IMR-90 (cell line): ENCODE measurements at regions not wholly inside any gene's neighbourhood (a gene's known extent, or its start where the extent isn't known, plus 50 kb on each side); places are given as distances from the start of the nearest gene placed in this dataset.

Experiments used
- BHLHE40 ChIP-seq: fragments of 150-350 bp; IDR thresholded peaks from 2 replicates; pipeline ENCODE4 v1.6.1; 2016; ENCODE audit warnings: mild to moderate bottlenecking, low read depth, low read length
- CEBPB ChIP-seq: IDR thresholded peaks from 2 replicates; pipeline ENCODE4 v1.6.1; 2012; ENCODE audit warnings: low read depth, low read length, improper control_type of control experiment
- CTCF ChIP-seq: conservative IDR thresholded peaks from 2 replicates; pipeline ENCODE4 v1.5.1; 2012; ENCODE audit warnings: mild to moderate bottlenecking, low read depth, low read length, improper control_type of control experiment
- MXI1 ChIP-seq: IDR thresholded peaks from 2 replicates; pipeline ENCODE4 v1.6.1; 2012; ENCODE audit warnings: low read depth, mild to moderate bottlenecking, low read length, moderate library complexity, borderline replicate concordance
- POLR2A ChIP-seq: IDR thresholded peaks from 2 replicates; pipeline ENCODE4 v1.6.1; 2012; ENCODE audit warnings: mild to moderate bottlenecking, low read depth, low read length
- RAD21 ChIP-seq: IDR thresholded peaks from 2 replicates; pipeline ENCODE4 v1.6.1; 2012; ENCODE audit warnings: low read length, improper control_type of control experiment
- RFX5 ChIP-seq: IDR thresholded peaks from 2 replicates; pipeline ENCODE4 v1.8.0; 2012; ENCODE audit warnings: low read depth, mild to moderate bottlenecking, low read length, moderate library complexity

DNA sequence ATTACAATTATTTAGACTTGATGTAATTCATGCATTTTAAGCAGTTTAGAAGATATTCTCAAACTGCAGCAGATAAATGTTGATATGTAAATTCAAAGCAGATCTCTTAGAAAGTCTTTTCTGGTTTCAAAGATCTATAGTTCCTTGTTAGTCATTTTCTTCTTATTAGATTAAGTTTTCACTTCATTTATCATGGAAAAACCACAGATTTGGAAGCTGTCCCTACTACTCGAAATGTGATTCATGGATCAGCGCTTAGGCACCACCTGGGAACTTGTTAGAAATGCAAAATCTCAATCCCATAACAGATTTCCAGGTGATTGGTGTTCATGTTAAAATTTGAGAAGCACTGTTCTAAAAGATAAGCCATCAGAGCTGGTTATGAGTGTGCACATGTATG lies 92.8 kb upstream of the CDH2 start:
- no peak for TF ChIP-seq CTCF
- no peak for TF ChIP-seq RFX5
- TF ChIP-seq CEBPB: no peak
- TF ChIP-seq MXI1: no peak
- TF ChIP-seq POLR2A: no peak
- TF ChIP-seq BHLHE40: no peak
- TF ChIP-seq RAD21: no peak
